HCT116 (cell line): ENCODE measurements at regions not wholly inside any gene's neighbourhood (a gene's known extent, or its start where the extent isn't known, plus 50 kb on each side); places are given as distances from the start of the nearest gene placed in this dataset.

ENCODE experiments used
- ATAC-seq: fragments of 200-7000 bp; cut with Tn5 transposase; 2 replicates; pipeline ENCODE4 v1.9.1; 2020; ENCODE audit warnings: mild to moderate bottlenecking, moderate library complexity
- BruUV-seq: library from RNA; stranded (reverse); fragments of 400-500 nt; replicated peaks from 2 replicates; lab custom pipeline; 2021; lab: Mats Ljungman, UMichigan
- CTCF ChIA-PET: fragments of 300-600 bp; sonication (Branson Sonifier 250); formaldehyde crosslinking; loops from one replicate; lab custom pipeline; 2021; ENCODE audit warnings: antibody characterized with exemption; lab: Charles Lee
- POLR2A ChIA-PET: fragments of 300-600, 350-600 bp; sonication (Branson Sonifier 250); formaldehyde crosslinking; loops from one replicate; lab custom pipeline; 2021; ENCODE audit warnings: antibody characterized with exemption; lab: Charles Lee
- RAD21 ChIA-PET, 2 experiments: fragments of 300-600 bp; sonication (Branson Sonifier 250); formaldehyde crosslinking; loops; one replicate each; lab custom pipeline; 2023; ENCODE audit warnings: low total read pairs in 2 of 2; ENCODE audit not compliant: uncharacterized antibody in 2 of 2, unreplicated experiment in 2 of 2, low non-redundant PET in 1 of 2; lab: Charles Lee
- DNase-seq: peaks from one replicate; pipeline ENCODE4 v3.0.0-alpha.2; 2010; ENCODE audit warnings: low read depth, low spot score
- H2AFZ ChIP-seq: fragments of 200-600 bp; shearing (Covaris generic), sonication (generic); 2 replicates; pipeline ENCODE4 v1.6.1; 2017; ENCODE audit warnings: low read depth, mixed run types, mixed read lengths, antibody characterized with exemption, low read length; ENCODE audit not compliant: poor library complexity, severe bottlenecking
- H3K27ac ChIP-seq: 2 replicates; pipeline ENCODE4 v1.5.1; 2012; ENCODE audit warnings: low read depth, low read length
- H3K27me3 ChIP-seq: fragments of 200-600 bp; sonication (generic); 2 replicates; pipeline ENCODE4 v1.6.1; 2016; ENCODE audit warnings: mixed run types, low read length, mixed read lengths; ENCODE audit not compliant: insufficient read depth
- H3K36me3 ChIP-seq, 2 experiments: fragments of 200-500 bp in 1 of 2; fragments of 200-600 bp in 1 of 2; sonication (Bioruptor generic) in 1 of 2; sonication (generic) in 1 of 2; 2 replicates each; pipeline versions ENCODE4 v1.5.1 to v1.6.1; 2014 to 2016; ENCODE audit warnings: low read length in 2 of 2, inconsistent platforms in 1 of 2, mixed read lengths in 1 of 2, mixed run types in 1 of 2; ENCODE audit not compliant: insufficient read depth in 2 of 2, control insufficient read depth in 1 of 2
- H3K4me1 ChIP-seq, 2 experiments: fragments of 200-600 bp in 1 of 2; sonication (generic) in 1 of 2; 2 replicates each; pipeline versions ENCODE4 v1.5.1 to v1.6.1; 2012 to 2017; ENCODE audit warnings: low read length in 2 of 2, inconsistent platforms in 1 of 2, mild to moderate bottlenecking in 1 of 2, mixed read lengths in 1 of 2, mixed run types in 1 of 2, moderate library complexity in 1 of 2; ENCODE audit not compliant: insufficient read depth in 2 of 2, control insufficient read depth in 1 of 2
- H3K4me2 ChIP-seq: fragments of 200-600 bp; sonication (generic); 2 replicates; pipeline ENCODE4 v1.6.1; 2017; ENCODE audit warnings: mixed run types, low read length, mixed read lengths
- H3K4me3 ChIP-seq, 2 experiments: fragments of 200-600 bp in 1 of 2; sonication (generic) in 1 of 2; replicated peaks in 1 of 2; 2 replicates each; pipeline ENCODE4 v1.5.1; 2011 to 2016; ENCODE audit warnings: low read length in 2 of 2, control low read depth in 1 of 2, low read depth in 1 of 2, mild to moderate bottlenecking in 1 of 2, mixed read lengths in 1 of 2, mixed run types in 1 of 2
- H3K79me2 ChIP-seq: fragments of 200-600 bp; sonication (generic); 2 replicates; pipeline ENCODE4 v1.6.1; 2017; ENCODE audit warnings: mild to moderate bottlenecking, mixed run types, low read length, moderate library complexity, mixed read lengths; ENCODE audit not compliant: insufficient read depth
- H3K9ac ChIP-seq: fragments of 200-600 bp; sonication (generic); 2 replicates; pipeline ENCODE4 v1.6.1; 2016; ENCODE audit warnings: low read length, mixed read lengths
- H3K9me2 ChIP-seq: fragments of 200-600 bp; sonication (generic), shearing (Covaris generic); 2 replicates; pipeline ENCODE4 v1.6.1; 2017; ENCODE audit warnings: mixed run types, mild to moderate bottlenecking, moderate library complexity; ENCODE audit not compliant: insufficient read depth
- H3K9me3 ChIP-seq, 2 experiments: fragments of 200-500 bp in 1 of 2; fragments of 200-600 bp in 1 of 2; sonication (Bioruptor generic) in 1 of 2; sonication (generic) in 1 of 2; 2 replicates each; pipeline ENCODE4 v1.6.1; 2014 to 2017; ENCODE audit warnings: low read length in 2 of 2, mixed read lengths in 2 of 2, inconsistent platforms in 1 of 2, low read depth in 1 of 2, mild to moderate bottlenecking in 1 of 2, mixed run types in 1 of 2, moderate library complexity in 1 of 2; ENCODE audit not compliant: control insufficient read depth in 1 of 2, insufficient read depth in 1 of 2
- H4K20me1 ChIP-seq: fragments of 200-600 bp; sonication (generic), shearing (Covaris generic); 2 replicates; pipeline ENCODE4 v1.6.1; 2017; ENCODE audit warnings: mixed run types, mild to moderate bottlenecking, moderate library complexity; ENCODE audit not compliant: insufficient read depth
- ATF3 ChIP-seq: IDR thresholded peaks from 2 replicates; pipeline ENCODE4 v1.6.1; 2012
- EGR1 ChIP-seq: IDR thresholded peaks from 2 replicates; pipeline ENCODE4 v1.6.1; 2012; ENCODE audit warnings: low read depth
- EZH2phosphoT487 ChIP-seq: fragments of 200-600 bp; IDR thresholded peaks from 2 replicates; pipeline ENCODE4 v1.6.1; 2018; ENCODE audit warnings: antibody characterized with exemption, borderline replicate concordance
- FOSL1 ChIP-seq: IDR thresholded peaks from 2 replicates; pipeline ENCODE4 v1.6.1; 2012; ENCODE audit warnings: low read depth
- MAX ChIP-seq: IDR thresholded peaks from 2 replicates; pipeline ENCODE4 v1.6.1; 2012
- POLR2A ChIP-seq: IDR thresholded peaks from 2 replicates; pipeline ENCODE4 v1.7.0; 2011; ENCODE audit warnings: borderline replicate concordance; ENCODE audit not compliant: insufficient read depth, insufficient read length; ENCODE audit errors: extremely low read depth
- TCF7L2 ChIP-seq: IDR thresholded peaks from 2 replicates; pipeline ENCODE4 v1.7.0; 2011; ENCODE audit warnings: borderline replicate concordance, inconsistent platforms; ENCODE audit not compliant: insufficient read depth, insufficient read length; ENCODE audit errors: extremely low read depth
- ZBTB33 ChIP-seq: IDR thresholded peaks from 2 replicates; pipeline ENCODE4 v1.6.1; 2011; ENCODE audit warnings: mild to moderate bottlenecking, low read length, moderate library complexity; ENCODE audit not compliant: insufficient replicate concordance; ENCODE audit errors: extremely low read depth
- ZFX ChIP-seq: fragments of 450-650 bp; IDR thresholded peaks from 2 replicates; pipeline ENCODE4 v1.6.1; 2017
- intact Hi-C: fragments of 100-400 bp; cut with micrococcal nuclease; formaldehyde crosslinking; loops from 2 replicates; pipeline ENCODE4 v1.10.0; 2022
- TF ChIP-seq, protein P1 (sequence below): IDR thresholded peaks from 2 replicates; pipeline ENCODE4 v1.6.1; 2012; ENCODE audit warnings: low read depth

- CTCF ChIA-PET, result no interaction called here
- intact Hi-C loops, result no loop called here
- H3K27ac ChIP-seq, result no peak overlapping the region
- no peak for TF ChIP-seq FOSL1
- TF ChIP-seq ZBTB33, result no peak
- no peak for TF ChIP-seq TCF7L2
- no peak for TF ChIP-seq ATF3
- TF ChIP-seq ZFX, result no peak
- TF ChIP-seq MAX, result no peak
- TF ChIP-seq EZH2phosphoT487, result no peak
- no peak for TF ChIP-seq POLR2A
- TF ChIP-seq EGR1, result no peak
- TF ChIP-seq, protein P1, sequence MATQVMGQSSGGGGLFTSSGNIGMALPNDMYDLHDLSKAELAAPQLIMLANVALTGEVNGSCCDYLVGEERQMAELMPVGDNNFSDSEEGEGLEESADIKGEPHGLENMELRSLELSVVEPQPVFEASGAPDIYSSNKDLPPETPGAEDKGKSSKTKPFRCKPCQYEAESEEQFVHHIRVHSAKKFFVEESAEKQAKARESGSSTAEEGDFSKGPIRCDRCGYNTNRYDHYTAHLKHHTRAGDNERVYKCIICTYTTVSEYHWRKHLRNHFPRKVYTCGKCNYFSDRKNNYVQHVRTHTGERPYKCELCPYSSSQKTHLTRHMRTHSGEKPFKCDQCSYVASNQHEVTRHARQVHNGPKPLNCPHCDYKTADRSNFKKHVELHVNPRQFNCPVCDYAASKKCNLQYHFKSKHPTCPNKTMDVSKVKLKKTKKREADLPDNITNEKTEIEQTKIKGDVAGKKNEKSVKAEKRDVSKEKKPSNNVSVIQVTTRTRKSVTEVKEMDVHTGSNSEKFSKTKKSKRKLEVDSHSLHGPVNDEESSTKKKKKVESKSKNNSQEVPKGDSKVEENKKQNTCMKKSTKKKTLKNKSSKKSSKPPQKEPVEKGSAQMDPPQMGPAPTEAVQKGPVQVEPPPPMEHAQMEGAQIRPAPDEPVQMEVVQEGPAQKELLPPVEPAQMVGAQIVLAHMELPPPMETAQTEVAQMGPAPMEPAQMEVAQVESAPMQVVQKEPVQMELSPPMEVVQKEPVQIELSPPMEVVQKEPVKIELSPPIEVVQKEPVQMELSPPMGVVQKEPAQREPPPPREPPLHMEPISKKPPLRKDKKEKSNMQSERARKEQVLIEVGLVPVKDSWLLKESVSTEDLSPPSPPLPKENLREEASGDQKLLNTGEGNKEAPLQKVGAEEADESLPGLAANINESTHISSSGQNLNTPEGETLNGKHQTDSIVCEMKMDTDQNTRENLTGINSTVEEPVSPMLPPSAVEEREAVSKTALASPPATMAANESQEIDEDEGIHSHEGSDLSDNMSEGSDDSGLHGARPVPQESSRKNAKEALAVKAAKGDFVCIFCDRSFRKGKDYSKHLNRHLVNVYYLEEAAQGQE, result no peak
- TF ChIP-seq, all 23 proteins: peak for 0
- Histone ChIP-seq H4K20me1 (no peaks in the 10 kb centered on the region), H3K4me1 (no peaks in the 10 kb centered on the region), H3K4me3 (no peak overlapping the region), H3K9me2 (no peaks in the 10 kb centered on the region), H3K9me3 (peaks cover 5 to 11% of the 10 kb centered on the region in 2 experiments; a peak in 2 of 4 replicates), H3K36me3 (no peaks in the 10 kb centered on the region), H2AFZ (no peak overlapping the region), H3K4me2 (no peak overlapping the region), H3K27me3 (no peaks in the 10 kb centered on the region), H3K9ac (no peak overlapping the region), H3K79me2 (no peaks in the 10 kb centered on the region)
- DNase-seq, result no peak
- no TSS peak for BruUV-seq
- POLR2A ChIA-PET, result no interaction called here
- RAD21 ChIA-PET, result no interaction called here
- ATAC-seq, result no peak
These were observed 747.7 kb upstream of the ADGRB3 start for GRCh38 chr6:67887419-67887746.
